ENCODE measurements at regions not wholly inside any gene's neighbourhood (a gene's known extent, or its start where the extent isn't known, plus 50 kb on each side); places are given as distances from the start of the nearest gene placed in this dataset.

DNA sequence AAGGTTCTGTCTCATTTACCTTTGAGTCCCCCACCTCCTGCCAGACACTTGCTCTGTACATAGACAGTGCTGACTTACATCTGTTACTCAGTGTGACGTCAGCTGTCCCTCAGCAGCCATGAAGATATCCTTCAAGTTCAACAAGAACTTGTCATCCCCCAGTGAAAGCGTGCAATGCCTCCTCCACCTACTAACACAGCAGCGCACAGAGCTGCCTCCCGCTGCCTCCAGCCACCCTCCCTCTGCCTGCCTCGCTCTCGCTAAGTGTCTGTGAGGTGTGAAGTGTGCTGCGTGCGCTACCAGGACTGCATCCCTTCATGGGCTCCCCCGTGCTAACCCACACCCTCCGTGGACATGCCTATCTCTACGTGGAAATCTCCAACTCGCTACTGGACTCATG is 621.4 kb downstream of the BRD1 start:
- Histone ChIP-seq H3K27me3 (ENCODE audit: insufficient read depth, poor library complexity, severe bottlenecking) (no peaks in the 10 kb centered on the region), H3K4me3 (replicated peaks; ENCODE audit: insufficient read depth, low read length) (no peak overlapping the region), H3K27ac (replicated peaks) (no peak overlapping the region)
- no peak for DNase-seq (ENCODE audit: low read depth in 1 of 2, low spot score in 1 of 2)
- no peak for TF ChIP-seq POLR2AphosphoS5 (IDR thresholded peaks at IDR 0.05; ENCODE audit: low read depth)
- TF ChIP-seq GABPA (IDR thresholded peaks at IDR 0.05; ENCODE audit: low read depth), result no peak
- TF ChIP-seq, protein P1, sequence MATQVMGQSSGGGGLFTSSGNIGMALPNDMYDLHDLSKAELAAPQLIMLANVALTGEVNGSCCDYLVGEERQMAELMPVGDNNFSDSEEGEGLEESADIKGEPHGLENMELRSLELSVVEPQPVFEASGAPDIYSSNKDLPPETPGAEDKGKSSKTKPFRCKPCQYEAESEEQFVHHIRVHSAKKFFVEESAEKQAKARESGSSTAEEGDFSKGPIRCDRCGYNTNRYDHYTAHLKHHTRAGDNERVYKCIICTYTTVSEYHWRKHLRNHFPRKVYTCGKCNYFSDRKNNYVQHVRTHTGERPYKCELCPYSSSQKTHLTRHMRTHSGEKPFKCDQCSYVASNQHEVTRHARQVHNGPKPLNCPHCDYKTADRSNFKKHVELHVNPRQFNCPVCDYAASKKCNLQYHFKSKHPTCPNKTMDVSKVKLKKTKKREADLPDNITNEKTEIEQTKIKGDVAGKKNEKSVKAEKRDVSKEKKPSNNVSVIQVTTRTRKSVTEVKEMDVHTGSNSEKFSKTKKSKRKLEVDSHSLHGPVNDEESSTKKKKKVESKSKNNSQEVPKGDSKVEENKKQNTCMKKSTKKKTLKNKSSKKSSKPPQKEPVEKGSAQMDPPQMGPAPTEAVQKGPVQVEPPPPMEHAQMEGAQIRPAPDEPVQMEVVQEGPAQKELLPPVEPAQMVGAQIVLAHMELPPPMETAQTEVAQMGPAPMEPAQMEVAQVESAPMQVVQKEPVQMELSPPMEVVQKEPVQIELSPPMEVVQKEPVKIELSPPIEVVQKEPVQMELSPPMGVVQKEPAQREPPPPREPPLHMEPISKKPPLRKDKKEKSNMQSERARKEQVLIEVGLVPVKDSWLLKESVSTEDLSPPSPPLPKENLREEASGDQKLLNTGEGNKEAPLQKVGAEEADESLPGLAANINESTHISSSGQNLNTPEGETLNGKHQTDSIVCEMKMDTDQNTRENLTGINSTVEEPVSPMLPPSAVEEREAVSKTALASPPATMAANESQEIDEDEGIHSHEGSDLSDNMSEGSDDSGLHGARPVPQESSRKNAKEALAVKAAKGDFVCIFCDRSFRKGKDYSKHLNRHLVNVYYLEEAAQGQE (IDR thresholded peaks at IDR 0.05; ENCODE audit: insufficient replicate concordance, low read depth), result no peak
- TF ChIP-seq SPI1 (IDR thresholded peaks at IDR 0.05; ENCODE audit: borderline replicate concordance, low read depth), result no peak
- no peak for TF ChIP-seq CTCF (IDR thresholded peaks at IDR 0.05; ENCODE audit: insufficient read depth, low read length)

DNA sequence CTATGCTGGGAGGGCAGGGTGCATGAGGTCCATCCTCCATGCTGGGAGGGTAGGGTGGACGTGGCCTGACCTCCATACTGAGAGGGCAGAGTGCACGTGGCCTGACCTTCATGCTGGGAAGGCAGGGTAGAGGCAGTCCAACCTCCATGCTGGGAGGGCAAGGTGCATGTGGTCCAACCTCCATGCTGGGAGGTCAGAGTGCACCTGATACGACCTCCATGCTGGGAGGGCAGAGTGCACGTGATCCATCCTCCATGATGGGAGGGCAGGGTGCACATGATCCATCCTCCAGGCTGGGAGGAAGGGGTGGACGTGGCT is 622.2 kb downstream of the BRD1 start:
- Histone ChIP-seq H3K27ac (replicated peaks) (no peak overlapping the region), H3K4me3 (replicated peaks; ENCODE audit: insufficient read depth, low read length) (no peak overlapping the region), H3K27me3 (ENCODE audit: insufficient read depth, poor library complexity, severe bottlenecking) (no peaks in the 10 kb centered on the region)
- TF ChIP-seq CTCF (IDR thresholded peaks at IDR 0.05; ENCODE audit: insufficient read depth, low read length) (no peak), POLR2AphosphoS5 (IDR thresholded peaks at IDR 0.05; ENCODE audit: low read depth) (no peak), GABPA (IDR thresholded peaks at IDR 0.05; ENCODE audit: low read depth) (no peak), SPI1 (IDR thresholded peaks at IDR 0.05; ENCODE audit: borderline replicate concordance, low read depth) (no peak)
- TF ChIP-seq, protein P1 (IDR thresholded peaks at IDR 0.05; ENCODE audit: insufficient replicate concordance, low read depth), result no peak
- no peak for DNase-seq (ENCODE audit: low read depth in 1 of 2, low spot score in 1 of 2)

- Histone ChIP-seq H3K27me3 (ENCODE audit: insufficient read depth, poor library complexity, severe bottlenecking) (no peaks in the 10 kb centered on the region), H3K27ac (replicated peaks) (no peak overlapping the region), H3K4me3 (replicated peaks; ENCODE audit: insufficient read depth, low read length) (no peak overlapping the region)
- no peak for TF ChIP-seq CTCF (IDR thresholded peaks at IDR 0.05; ENCODE audit: insufficient read depth, low read length)
- TF ChIP-seq SPI1 (IDR thresholded peaks at IDR 0.05; ENCODE audit: borderline replicate concordance, low read depth), result no peak
- no peak for TF ChIP-seq GABPA (IDR thresholded peaks at IDR 0.05; ENCODE audit: low read depth)
- TF ChIP-seq POLR2AphosphoS5 (IDR thresholded peaks at IDR 0.05; ENCODE audit: low read depth), result no peak
- TF ChIP-seq, protein P1 (IDR thresholded peaks at IDR 0.05; ENCODE audit: insufficient replicate concordance, low read depth), result no peak
- no peak for DNase-seq (ENCODE audit: low read depth in 1 of 2, low spot score in 1 of 2)
Observed at GRCh38 chr22:49204599-49205482, 622.8 kb downstream of the BRD1 start.

All from HL-60 (cell line).